Keratinocyte (primary cell): ENCODE measurements at regions not wholly inside any gene's neighbourhood (a gene's known extent, or its start where the extent isn't known, plus 50 kb on each side); places are given as distances from the start of the nearest gene placed in this dataset.

Experiments used
- DNase-seq: peaks from one replicate; pipeline ENCODE4 v3.0.0-alpha.2; 2011; ENCODE audit warnings: low read depth, missing footprints, low spot score
- FAIRE-seq: peaks from 2 replicates; lab custom pipeline; 2011; peaks lifted over from hg19 to GRCh38; lab: Jason Lieb, UNC
- H2AFZ ChIP-seq: 2 replicates; pipeline ENCODE4 v1.6.0; 2012; ENCODE audit warnings: low read length, control low read depth, inconsistent platforms; ENCODE audit not compliant: control insufficient read depth
- H3K27ac ChIP-seq: 2 replicates; pipeline ENCODE4 v1.5.1; 2011; ENCODE audit warnings: low read length; ENCODE audit not compliant: control insufficient read depth, insufficient read depth
- H3K27me3 ChIP-seq: 3 replicates; pipeline ENCODE4 v1.6.0; 2011; ENCODE audit warnings: low read length; ENCODE audit not compliant: control insufficient read depth, insufficient read depth; ENCODE audit errors: extremely low read depth
- H3K36me3 ChIP-seq, 2 experiments: 2 replicates in 1 of 2; 3 replicates in 1 of 2; pipeline ENCODE4 v1.5.1; 2011; ENCODE audit warnings: low read length in 2 of 2, mild to moderate bottlenecking in 1 of 2; ENCODE audit not compliant: control insufficient read depth in 2 of 2, insufficient read depth in 2 of 2; ENCODE audit errors: extremely low read depth in 1 of 2
- H3K4me1 ChIP-seq: 3 replicates; pipeline ENCODE4 v1.5.1; 2011; ENCODE audit warnings: low read length; ENCODE audit not compliant: control insufficient read depth, insufficient read depth; ENCODE audit errors: extremely low read depth
- H3K4me2 ChIP-seq: 3 replicates; pipeline ENCODE4 v1.6.0; 2011; ENCODE audit warnings: low read depth, low read length; ENCODE audit not compliant: control insufficient read depth, insufficient read depth; ENCODE audit errors: extremely low read depth
- H3K4me3 ChIP-seq, 3 experiments: fragments of 200-600 bp in 1 of 3; sonication (generic) in 1 of 3; 2 replicates in 2 of 3; 3 replicates in 1 of 3; pipeline ENCODE4 v1.5.1; 2011 to 2016; ENCODE audit warnings: low read length in 3 of 3, mild to moderate bottlenecking in 3 of 3, control low read depth in 2 of 3, inconsistent platforms in 1 of 3, low read depth in 1 of 3, mixed read lengths in 1 of 3, mixed run types in 1 of 3, moderate library complexity in 1 of 3; ENCODE audit not compliant: control insufficient read depth in 2 of 3, insufficient read depth in 2 of 3; ENCODE audit errors: extremely low read depth in 1 of 3
- H3K79me2 ChIP-seq: 2 replicates; pipeline ENCODE4 v1.6.0; 2012; ENCODE audit warnings: low read length; ENCODE audit not compliant: control insufficient read depth, insufficient read depth
- H3K9ac ChIP-seq: 3 replicates; pipeline ENCODE4 v1.6.0; 2011; ENCODE audit warnings: low read length; ENCODE audit not compliant: control insufficient read depth, insufficient read depth; ENCODE audit errors: extremely low read depth
- H3K9me1 ChIP-seq: 3 replicates; pipeline ENCODE4 v1.6.0; 2011; ENCODE audit warnings: low read length; ENCODE audit not compliant: control insufficient read depth, insufficient read depth; ENCODE audit errors: extremely low read depth
- H3K9me3 ChIP-seq: 2 replicates; pipeline ENCODE4 v1.5.1; 2012; ENCODE audit warnings: low read depth, low read length; ENCODE audit not compliant: control insufficient read depth
- H4K20me1 ChIP-seq: 3 replicates; pipeline ENCODE4 v1.6.0; 2011; ENCODE audit warnings: low read length; ENCODE audit not compliant: control insufficient read depth, insufficient read depth; ENCODE audit errors: extremely low read depth
- EZH2 ChIP-seq: IDR thresholded peaks from one replicate; pipeline ENCODE4 v1.6.1; 2012; ENCODE audit warnings: inconsistent platforms, mild to moderate bottlenecking, low read length, moderate library complexity
- dilution Hi-C: fragments of 300-500 bp; cut with MboI; formaldehyde crosslinking; loops from one replicate; pipeline ENCODE4 v1.7.0; 2020; ENCODE audit warnings: low sequenced_read_pairs; ENCODE audit not compliant: extremely low pct_ligation_motif_present
- TF ChIP-seq, protein P1 (sequence below), 3 experiments: IDR thresholded peaks in 1 of 3; conservative IDR thresholded peaks in 1 of 3; optimal IDR thresholded peaks in 1 of 3; 2 replicates in 2 of 3; 3 replicates in 1 of 3; pipeline versions ENCODE3 to v1.5.1; 2011; ENCODE audit warnings: low read length in 3 of 3, mild to moderate bottlenecking in 3 of 3, moderate library complexity in 2 of 3, control low read depth in 1 of 3, inconsistent platforms in 1 of 3; ENCODE audit not compliant: insufficient read depth in 2 of 3; ENCODE audit errors: extremely low read depth in 1 of 3

DNA sequence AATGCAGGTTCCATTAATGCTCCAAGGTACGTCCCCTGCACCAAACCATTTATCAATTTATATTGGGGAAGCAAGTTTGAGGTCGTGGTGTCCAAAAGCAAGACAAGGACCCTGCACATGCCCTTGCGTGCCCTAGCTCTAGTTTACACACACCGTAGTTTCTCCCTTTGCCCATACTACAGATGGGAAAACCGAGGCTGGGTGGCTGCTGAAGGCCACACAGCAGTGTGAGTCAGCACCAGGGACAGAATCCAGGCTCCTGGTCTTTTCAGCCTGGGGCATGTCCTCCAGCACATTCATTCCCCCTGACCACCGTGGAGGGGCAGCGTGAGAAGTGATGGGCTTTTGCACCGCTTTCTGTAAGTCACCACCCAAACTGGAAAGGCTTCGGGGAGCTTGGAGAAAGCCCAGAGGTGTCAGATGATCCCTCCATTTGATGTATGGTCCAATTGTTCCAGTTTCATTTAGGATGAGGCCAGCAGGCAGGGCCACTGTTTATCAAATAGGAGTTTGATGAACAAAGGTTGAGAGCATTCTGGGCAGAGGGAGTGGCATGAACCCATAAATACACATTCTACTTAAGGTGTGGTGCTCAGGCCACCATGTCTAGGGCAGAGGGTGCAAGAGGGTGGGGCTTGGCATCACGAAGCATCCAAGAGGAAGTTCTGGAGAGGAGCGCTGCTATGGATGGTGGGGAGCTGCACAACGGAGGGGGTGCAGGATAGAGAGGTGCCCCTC is 274.1 kb downstream of the HAUS1 start:
- TF ChIP-seq EZH2 = no peak
- TF ChIP-seq, protein P1, sequence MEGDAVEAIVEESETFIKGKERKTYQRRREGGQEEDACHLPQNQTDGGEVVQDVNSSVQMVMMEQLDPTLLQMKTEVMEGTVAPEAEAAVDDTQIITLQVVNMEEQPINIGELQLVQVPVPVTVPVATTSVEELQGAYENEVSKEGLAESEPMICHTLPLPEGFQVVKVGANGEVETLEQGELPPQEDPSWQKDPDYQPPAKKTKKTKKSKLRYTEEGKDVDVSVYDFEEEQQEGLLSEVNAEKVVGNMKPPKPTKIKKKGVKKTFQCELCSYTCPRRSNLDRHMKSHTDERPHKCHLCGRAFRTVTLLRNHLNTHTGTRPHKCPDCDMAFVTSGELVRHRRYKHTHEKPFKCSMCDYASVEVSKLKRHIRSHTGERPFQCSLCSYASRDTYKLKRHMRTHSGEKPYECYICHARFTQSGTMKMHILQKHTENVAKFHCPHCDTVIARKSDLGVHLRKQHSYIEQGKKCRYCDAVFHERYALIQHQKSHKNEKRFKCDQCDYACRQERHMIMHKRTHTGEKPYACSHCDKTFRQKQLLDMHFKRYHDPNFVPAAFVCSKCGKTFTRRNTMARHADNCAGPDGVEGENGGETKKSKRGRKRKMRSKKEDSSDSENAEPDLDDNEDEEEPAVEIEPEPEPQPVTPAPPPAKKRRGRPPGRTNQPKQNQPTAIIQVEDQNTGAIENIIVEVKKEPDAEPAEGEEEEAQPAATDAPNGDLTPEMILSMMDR (optimal IDR thresholded peaks at IDR 0.05 in 1 of 3, IDR thresholded peaks at IDR 0.05 in 1 of 3, conservative IDR thresholded peaks at IDR 0.05 in 1 of 3; ENCODE audit: extremely low read depth in 1 of 3, insufficient read depth in 2 of 3, low read length in 3 of 3) = no peak
- no peaks in the 10 kb centered on the region for H3K9me1 ChIP-seq
- H3K27me3 ChIP-seq = no peaks in the 10 kb centered on the region
- dilution Hi-C loops = no loop called here
- H3K79me2 ChIP-seq = no peaks in the 10 kb centered on the region
- no peak overlapping the region for H3K4me2 ChIP-seq
- no peaks in the 10 kb centered on the region for H3K4me1 ChIP-seq
- H3K4me3 ChIP-seq = no peak overlapping the region
- no peak overlapping the region for H3K27ac ChIP-seq
- DNase-seq (no peak), FAIRE-seq (no peak)
- no peaks in the 10 kb centered on the region for H3K36me3 ChIP-seq
- H3K9ac ChIP-seq = no peak overlapping the region
- no peaks in the 10 kb centered on the region for H4K20me1 ChIP-seq
- H2AFZ ChIP-seq = no peak overlapping the region
- H3K9me3 ChIP-seq = no peaks in the 10 kb centered on the region

DNA sequence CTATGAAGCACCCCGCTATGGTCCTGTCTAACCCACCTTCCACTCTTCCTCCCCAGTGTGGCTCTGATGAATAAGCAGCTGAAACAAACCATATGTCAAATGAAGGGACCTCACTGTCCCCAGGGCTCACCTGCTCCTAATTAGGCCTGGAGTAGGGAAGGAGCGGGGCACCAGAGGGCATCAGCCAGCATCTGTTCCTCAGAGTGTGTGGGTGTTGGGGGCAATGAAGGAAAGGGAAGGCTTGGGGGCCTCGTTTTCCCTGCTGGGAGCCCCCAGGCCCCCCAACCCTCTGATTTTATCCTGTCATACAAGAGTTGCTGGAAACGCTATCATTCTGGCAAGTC is 274.7 kb downstream of the HAUS1 start:
- TF ChIP-seq, protein P1 (optimal IDR thresholded peaks at IDR 0.05 in 1 of 3, IDR thresholded peaks at IDR 0.05 in 1 of 3, conservative IDR thresholded peaks at IDR 0.05 in 1 of 3; ENCODE audit: extremely low read depth in 1 of 3, insufficient read depth in 2 of 3, low read length in 3 of 3) = no peak
- no peak for TF ChIP-seq EZH2

More for the DNA sequence above, 274.7 kb downstream of the HAUS1 start:
- Histone ChIP-seq H3K4me2 (no peak overlapping the region), H4K20me1 (no peaks in the 10 kb centered on the region), H3K27me3 (no peaks in the 10 kb centered on the region), H3K27ac (no peak overlapping the region), H2AFZ (no peak overlapping the region), H3K4me1 (no peaks in the 10 kb centered on the region), H3K9me3 (no peaks in the 10 kb centered on the region), H3K79me2 (no peaks in the 10 kb centered on the region), H3K9ac (no peak overlapping the region), H3K36me3 (no peaks in the 10 kb centered on the region), H3K4me3 (no peak overlapping the region), H3K9me1 (no peaks in the 10 kb centered on the region)
- dilution Hi-C loops = no loop called here
- no peak for FAIRE-seq
- no peak for DNase-seq
